SJSA1 (cell line): ENCODE measurements at regions not wholly inside any gene's neighbourhood (a gene's known extent, or its start where the extent isn't known, plus 50 kb on each side); places are given as distances from the start of the nearest gene placed in this dataset.

ENCODE experiments used
- DNase-seq, 2 experiments: peaks; one replicate each; pipeline ENCODE4 v3.0.0-alpha.2; 2015 to 2020; ENCODE audit warnings: low spot score in 2 of 2, low read depth in 1 of 2
- H3K27ac ChIP-seq: fragments of 250-450 bp; sonication (Bioruptor Pico); 2 replicates; pipeline ENCODE4 v1.5.1; 2020; ENCODE audit warnings: mild to moderate bottlenecking, moderate library complexity
- H3K27me3 ChIP-seq: fragments of 250-450 bp; sonication (Bioruptor Pico); replicated peaks from 2 replicates; pipeline ENCODE4 v1.5.1; 2020; ENCODE audit warnings: mild to moderate bottlenecking, moderate library complexity
- H3K36me3 ChIP-seq: fragments of 250-450 bp; sonication (Bioruptor Pico); 2 replicates; pipeline ENCODE4 v1.5.1; 2020; ENCODE audit warnings: mild to moderate bottlenecking
- H3K4me1 ChIP-seq: fragments of 250-450 bp; sonication (Bioruptor Pico); replicated peaks from 2 replicates; pipeline ENCODE4 v1.6.1; 2021; ENCODE audit warnings: mild to moderate bottlenecking
- H3K4me3 ChIP-seq: fragments of 250-450 bp; sonication (Bioruptor Pico); 2 replicates; pipeline ENCODE4 v1.5.1; 2020; ENCODE audit warnings: mild to moderate bottlenecking
- H3K9me3 ChIP-seq: fragments of 250-450 bp; sonication (Bioruptor Pico); replicated peaks from 2 replicates; pipeline ENCODE4 v1.5.1; 2020; ENCODE audit warnings: mild to moderate bottlenecking

DNA sequence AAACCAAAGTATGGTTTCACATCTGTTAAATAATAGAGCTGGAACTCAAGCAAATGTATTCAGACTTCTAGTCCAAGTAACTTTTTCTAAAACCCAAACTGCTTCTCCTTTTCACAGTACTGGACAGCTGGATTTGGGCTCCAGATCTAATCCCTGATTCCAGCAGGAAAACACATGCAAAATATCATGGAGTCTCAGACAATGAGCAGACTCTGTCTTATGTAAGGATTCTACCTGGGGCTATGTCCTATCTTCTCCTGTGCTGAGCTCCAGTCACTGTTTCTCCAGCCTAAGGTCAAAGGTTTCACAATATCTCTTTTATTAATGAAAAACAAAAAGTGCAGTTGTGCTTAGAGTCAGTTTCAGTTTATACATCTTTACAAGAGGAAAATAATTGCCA is 83.2 kb upstream of the EED start:
- no peak overlapping the region for H3K4me3 ChIP-seq
- no peak overlapping the region for H3K27ac ChIP-seq
- H3K36me3 ChIP-seq = no peaks in the 10 kb centered on the region
- H3K27me3 ChIP-seq = no peaks in the 10 kb centered on the region
- no peaks in the 10 kb centered on the region for H3K9me3 ChIP-seq
- peaks cover 28% of the 10 kb centered on the region for H3K4me1 ChIP-seq
- DNase-seq = no peak

GRCh38 chr11:86160541-86161149 is 83.9 kb upstream of the EED start:
- Histone ChIP-seq H3K4me3 (no peak overlapping the region), H3K27me3 (no peaks in the 10 kb centered on the region), H3K27ac (no peak overlapping the region), H3K9me3 (no peaks in the 10 kb centered on the region), H3K36me3 (no peaks in the 10 kb centered on the region), H3K4me1 (peaks cover 28% of the 10 kb centered on the region)
- DNase-seq = peak; percentile 44 to 55

DNA sequence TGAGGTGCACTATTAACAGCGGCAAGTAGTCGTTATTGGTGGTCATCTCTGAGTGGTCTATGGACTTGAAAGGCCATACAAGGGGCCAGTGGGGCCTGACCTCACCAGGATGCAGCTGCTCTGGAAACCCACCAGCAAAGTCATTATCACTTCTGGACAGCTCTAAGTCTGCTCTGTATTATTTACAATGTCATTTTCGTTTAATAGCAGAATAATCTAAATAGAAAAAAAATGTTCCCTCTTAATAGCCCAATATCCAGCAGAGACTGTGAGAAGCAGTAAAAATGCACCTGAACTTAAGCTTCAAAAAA is 85.0 kb upstream of the EED start:
- no peak overlapping the region for H3K4me3 ChIP-seq
- H3K9me3 ChIP-seq = no peaks in the 10 kb centered on the region
- H3K36me3 ChIP-seq = no peaks in the 10 kb centered on the region
- no peak overlapping the region for H3K27ac ChIP-seq
- no peak for DNase-seq
- H3K4me1 ChIP-seq = peaks cover 28% of the 10 kb centered on the region
- H3K27me3 ChIP-seq = no peaks in the 10 kb centered on the region

- no peak for DNase-seq
- Histone ChIP-seq H3K27ac (no peak overlapping the region), H3K4me3 (no peak overlapping the region), H3K27me3 (no peaks in the 10 kb centered on the region), H3K4me1 (peaks cover 28% of the 10 kb centered on the region), H3K9me3 (no peaks in the 10 kb centered on the region), H3K36me3 (no peaks in the 10 kb centered on the region)
These were observed 85.6 kb upstream of the EED start for GRCh38 chr11:86158704-86159580.

- H3K4me1 ChIP-seq = peaks cover 28% of the 10 kb centered on the region
- H3K4me3 ChIP-seq = no peak overlapping the region
- H3K27me3 ChIP-seq = no peaks in the 10 kb centered on the region
- DNase-seq = no peak
- no peaks in the 10 kb centered on the region for H3K36me3 ChIP-seq
- H3K27ac ChIP-seq = no peak overlapping the region
- no peaks in the 10 kb centered on the region for H3K9me3 ChIP-seq
These were observed 86.7 kb upstream of the EED start for GRCh38 chr11:86157797-86158378.

DNA sequence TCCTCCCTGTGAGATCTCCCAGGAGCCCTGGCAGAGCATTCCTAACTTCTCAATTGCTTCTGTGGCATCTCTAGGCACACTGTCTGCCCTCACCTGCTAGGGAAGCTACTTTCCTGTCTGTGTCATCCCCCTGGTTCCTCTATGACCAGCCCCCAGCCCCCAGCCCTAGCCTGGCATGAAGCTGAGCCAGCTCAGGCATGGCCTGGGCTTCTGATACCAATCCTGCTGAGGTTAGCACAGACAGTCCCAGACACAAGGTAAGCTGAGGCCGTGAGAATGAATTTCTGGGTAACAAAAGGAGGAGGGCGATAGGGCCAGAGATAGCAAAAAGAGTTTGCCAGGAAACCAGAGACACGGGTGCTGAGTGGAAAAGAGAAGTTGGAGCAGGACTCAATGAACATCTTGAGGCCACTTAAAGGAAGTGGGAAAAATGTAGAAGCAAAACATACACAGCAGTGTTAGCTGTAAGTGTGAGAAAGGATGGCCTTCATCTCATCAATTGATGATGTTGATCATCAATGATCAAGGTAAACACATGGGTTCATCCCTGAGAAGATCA is 87.6 kb upstream of the PICALM start:
- Histone ChIP-seq H3K27me3 (no peaks in the 10 kb centered on the region), H3K27ac (no peak overlapping the region), H3K4me3 (no peak overlapping the region), H3K36me3 (no peaks in the 10 kb centered on the region), H3K9me3 (no peaks in the 10 kb centered on the region), H3K4me1 (peaks cover 30% of the 10 kb centered on the region)
- DNase-seq = no peak

DNA sequence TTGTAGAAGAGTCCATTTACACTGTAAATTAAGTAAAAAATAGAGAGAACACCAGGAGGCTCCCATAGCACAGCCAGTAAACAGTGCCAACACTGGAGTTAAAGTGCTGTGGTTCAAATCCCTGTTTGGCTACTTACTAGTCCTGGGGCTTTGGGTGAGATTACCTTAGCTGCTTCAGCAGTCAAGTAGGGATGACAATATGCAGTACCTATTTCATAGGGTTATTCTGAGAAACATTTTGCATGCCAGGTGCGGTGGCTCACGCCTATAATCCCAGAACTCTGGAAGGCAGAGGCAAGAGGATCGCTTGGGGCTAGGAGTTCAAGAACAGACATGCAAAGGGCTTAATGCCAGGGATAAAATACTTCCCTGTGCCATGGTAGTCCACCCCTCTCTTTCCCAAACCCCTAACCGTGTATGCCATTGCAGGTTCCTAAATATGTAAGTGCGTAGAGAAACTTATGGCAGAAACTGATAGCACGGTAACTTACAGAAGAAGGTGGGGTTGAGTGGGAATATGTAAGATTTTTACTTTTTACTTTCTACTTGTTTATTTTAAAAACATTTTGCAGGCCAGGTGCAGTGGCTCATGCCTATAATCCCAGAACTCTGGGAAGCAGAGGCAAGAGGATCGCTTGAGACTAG is 86.4 kb upstream of the PICALM start:
- DNase-seq = no peak
- H3K9me3 ChIP-seq = no peaks in the 10 kb centered on the region
- peaks cover 28% of the 10 kb centered on the region for H3K4me1 ChIP-seq
- H3K4me3 ChIP-seq = no peak overlapping the region
- no peaks in the 10 kb centered on the region for H3K36me3 ChIP-seq
- H3K27ac ChIP-seq = no peak overlapping the region
- no peaks in the 10 kb centered on the region for H3K27me3 ChIP-seq

DNA sequence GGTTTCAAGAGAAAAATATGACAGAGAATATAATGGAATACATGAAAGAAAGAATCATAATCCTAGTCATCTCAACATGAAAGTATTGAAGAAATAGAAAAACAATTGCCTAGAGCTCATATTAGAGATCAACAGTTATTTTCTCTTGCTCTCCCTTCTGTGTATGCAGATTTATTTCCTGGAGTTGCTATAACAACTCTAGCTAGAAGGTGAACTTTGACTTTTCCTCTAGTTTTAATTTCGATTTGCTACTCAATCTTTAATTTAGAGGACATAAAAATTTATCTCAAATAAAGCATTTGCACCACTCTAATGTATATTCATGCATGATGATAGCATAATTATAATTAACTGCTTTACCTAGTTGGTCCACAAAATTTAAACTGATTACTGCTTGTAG is 84.6 kb upstream of the PICALM start:
- no peaks in the 10 kb centered on the region for H3K36me3 ChIP-seq
- no peak for DNase-seq
- no peak overlapping the region for H3K27ac ChIP-seq
- no peaks in the 10 kb centered on the region for H3K9me3 ChIP-seq
- no peaks in the 10 kb centered on the region for H3K27me3 ChIP-seq
- no peak overlapping the region for H3K4me3 ChIP-seq
- peaks cover 22% of the 10 kb centered on the region for H3K4me1 ChIP-seq

GRCh38 chr11:86152901-86153300 is 84.0 kb upstream of the PICALM start:
- no peaks in the 10 kb centered on the region for H3K27me3 ChIP-seq
- H3K9me3 ChIP-seq = no peaks in the 10 kb centered on the region
- H3K36me3 ChIP-seq = no peaks in the 10 kb centered on the region
- H3K4me1 ChIP-seq = peaks cover 22% of the 10 kb centered on the region
- H3K27ac ChIP-seq = no peak overlapping the region
- DNase-seq = no peak
- no peak overlapping the region for H3K4me3 ChIP-seq

DNA sequence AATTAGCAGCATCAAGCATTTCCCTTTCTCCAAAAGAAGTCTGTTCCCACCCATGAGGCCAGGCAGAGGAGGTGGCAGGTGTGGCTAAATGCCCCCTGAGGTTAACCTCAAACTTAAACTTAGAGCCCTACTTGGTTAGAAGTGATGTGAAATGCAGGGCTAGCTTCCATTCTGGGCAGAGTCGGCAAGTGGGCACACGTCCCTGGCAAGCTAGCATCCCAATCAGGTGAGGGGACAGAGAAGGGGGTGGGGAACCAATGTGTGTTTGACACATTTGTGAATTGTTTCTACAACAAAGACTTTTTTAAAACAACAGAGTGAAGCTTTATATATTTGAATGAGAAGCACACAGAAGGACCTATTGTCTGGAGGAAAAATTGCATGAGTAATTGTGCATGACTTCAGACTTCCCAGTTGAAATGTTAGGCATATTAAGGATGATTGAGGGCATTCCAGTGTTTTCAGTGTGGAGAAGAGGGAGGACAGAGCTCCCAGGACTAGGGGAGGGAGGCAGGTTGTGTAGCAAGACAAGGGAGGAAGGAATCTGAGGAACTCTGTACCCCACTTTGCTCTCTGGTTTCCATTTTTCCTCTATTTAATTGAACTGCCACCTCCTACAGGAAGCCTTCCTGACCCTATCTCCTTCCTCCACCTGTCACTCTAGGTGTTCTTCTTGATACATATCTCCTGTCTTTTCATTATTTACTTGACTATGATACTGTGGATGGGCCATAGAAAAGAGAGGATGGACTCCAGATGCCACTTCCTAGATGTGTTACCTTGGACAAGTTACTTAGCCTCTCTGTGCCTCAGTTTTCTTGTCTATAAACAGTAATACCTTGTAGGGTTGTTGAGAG is 83.3 kb upstream of the PICALM start:
- H3K36me3 ChIP-seq = no peaks in the 10 kb centered on the region
- H3K4me3 ChIP-seq = no peak overlapping the region
- H3K9me3 ChIP-seq = no peaks in the 10 kb centered on the region
- H3K27me3 ChIP-seq = no peaks in the 10 kb centered on the region
- H3K4me1 ChIP-seq = peaks cover 22% of the 10 kb centered on the region
- DNase-seq = peak in 1 of 2 experiments; percentile 52
- peak overlapping the region; percentile 59 for H3K27ac ChIP-seq

DNA sequence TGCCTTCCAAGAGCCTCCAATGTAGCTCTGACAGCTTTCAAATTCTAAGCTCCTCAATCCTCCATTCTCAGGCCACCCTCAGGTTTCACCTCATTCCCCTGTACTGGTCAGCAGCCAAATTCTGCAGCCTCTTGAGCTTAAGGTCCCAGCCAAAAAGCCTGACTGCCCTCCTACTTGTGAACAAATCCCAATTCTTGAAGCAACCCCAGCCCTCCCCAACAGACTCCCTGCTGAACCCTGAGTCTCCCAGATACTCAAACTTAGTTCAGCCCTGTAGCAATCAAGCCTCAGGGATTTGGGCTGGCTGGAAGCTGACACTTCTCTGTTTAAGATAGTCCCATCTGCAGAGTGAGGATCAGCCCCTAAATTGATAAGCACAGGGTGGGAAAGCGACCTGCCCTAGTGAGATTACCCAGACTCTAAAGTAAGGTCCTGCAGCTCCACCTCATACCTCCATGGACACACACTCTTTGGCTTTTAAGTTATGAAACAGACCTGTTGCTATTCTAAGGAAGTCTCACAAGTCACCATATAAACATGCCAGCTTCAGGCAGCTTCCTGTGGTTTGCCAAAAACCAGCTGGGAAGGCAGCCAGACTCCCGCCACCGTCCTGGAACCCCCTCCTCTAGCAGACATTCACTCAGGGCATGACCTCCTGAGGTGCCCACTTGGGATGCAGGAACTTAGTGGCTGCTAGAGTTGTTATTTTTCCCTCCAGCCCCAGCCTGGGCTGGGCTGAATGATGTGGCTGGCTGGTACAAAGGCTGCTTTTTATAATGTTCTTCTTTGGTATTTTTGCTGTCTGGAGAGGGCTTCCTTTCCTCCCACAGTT is 82.5 kb upstream of the PICALM start:
- Histone ChIP-seq H3K4me1 (peaks cover 22% of the 10 kb centered on the region), H3K9me3 (no peaks in the 10 kb centered on the region), H3K27me3 (no peaks in the 10 kb centered on the region), H3K36me3 (no peaks in the 10 kb centered on the region), H3K27ac (peak overlapping the region; percentile 59), H3K4me3 (no peak overlapping the region)
- peak; percentile 46 to 48 for DNase-seq

GRCh38 chr11:86150847-86151173 is 81.9 kb upstream of the PICALM start:
- Histone ChIP-seq H3K4me3 (no peak overlapping the region), H3K9me3 (no peaks in the 10 kb centered on the region), H3K27ac (no peak overlapping the region), H3K36me3 (no peaks in the 10 kb centered on the region), H3K4me1 (peaks cover 22% of the 10 kb centered on the region), H3K27me3 (no peaks in the 10 kb centered on the region)
- DNase-seq = no peak
